HK-2 (cell line): ENCODE measurements at regions not wholly inside any gene's neighbourhood (a gene's known extent, or its start where the extent isn't known, plus 50 kb on each side); places are given as distances from the start of the nearest gene placed in this dataset.

Experiments
- DNase-seq: peaks from one replicate; pipeline ENCODE4 v3.0.0-alpha.2; 2018; ENCODE audit not compliant: unreplicated experiment

- no peak for DNase-seq
Observed at GRCh38 chr18:28725876-28726275, 548.9 kb upstream of the CDH2 start.

DNA sequence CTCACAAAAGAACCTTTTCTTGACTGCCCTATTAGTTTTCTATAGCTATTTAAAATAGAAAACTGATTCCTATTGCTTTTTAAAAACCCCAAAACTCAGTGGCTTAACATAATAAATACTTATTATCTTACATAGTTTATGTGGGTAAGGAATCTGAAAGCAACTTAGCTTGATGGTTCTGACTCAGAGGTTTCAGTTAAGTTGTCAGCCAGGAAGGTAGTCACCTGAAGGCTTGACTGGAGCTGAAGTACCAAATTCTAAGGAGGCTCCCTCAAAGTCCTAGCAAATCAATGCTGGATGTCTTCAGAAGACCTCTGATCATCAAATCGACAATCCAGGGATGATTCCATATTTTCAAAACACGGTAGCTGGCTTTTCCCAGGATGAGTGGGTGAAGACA lies 546.6 kb upstream of the CDH2 start:
- no peak for DNase-seq

DNA sequence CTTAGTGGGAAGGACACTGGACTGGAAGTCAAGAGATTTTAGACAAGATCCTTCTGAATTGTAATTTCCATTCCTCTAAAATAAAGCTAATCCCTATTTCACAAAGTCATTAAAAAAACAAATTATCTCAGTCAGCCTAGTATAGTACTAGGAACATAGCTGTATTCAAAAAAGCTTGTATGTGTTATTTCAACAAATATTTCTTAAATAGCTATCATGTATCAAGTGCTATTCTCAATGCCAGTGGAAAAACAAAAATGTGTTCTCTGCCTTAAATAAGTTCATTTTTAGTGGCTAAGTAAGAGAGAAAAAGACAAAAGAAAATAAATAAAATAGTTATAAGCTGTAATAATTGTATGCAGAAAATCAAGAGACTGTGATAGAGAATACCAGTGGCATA lies 541.8 kb upstream of the CDH2 start:
- no peak for DNase-seq

DNA sequence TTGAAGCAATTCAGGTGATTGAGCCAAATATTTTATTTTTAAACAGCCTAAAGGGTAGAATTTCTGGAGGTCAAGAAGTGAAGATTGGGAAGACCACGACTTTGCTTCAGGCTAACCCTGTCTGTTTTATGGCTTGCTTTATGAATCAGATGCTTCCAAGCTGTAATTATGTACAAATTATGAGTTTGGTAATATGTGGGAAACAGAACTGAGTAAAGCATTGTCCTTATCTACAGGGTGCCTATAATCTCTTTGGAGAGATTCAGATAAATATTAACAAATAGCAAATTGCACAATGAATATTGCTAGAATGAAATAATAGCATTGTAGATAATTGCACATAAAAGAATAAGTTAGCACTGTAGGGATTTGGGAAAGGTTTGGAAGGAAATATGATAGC lies 539.4 kb upstream of the CDH2 start:
- DNase-seq = no peak

DNA sequence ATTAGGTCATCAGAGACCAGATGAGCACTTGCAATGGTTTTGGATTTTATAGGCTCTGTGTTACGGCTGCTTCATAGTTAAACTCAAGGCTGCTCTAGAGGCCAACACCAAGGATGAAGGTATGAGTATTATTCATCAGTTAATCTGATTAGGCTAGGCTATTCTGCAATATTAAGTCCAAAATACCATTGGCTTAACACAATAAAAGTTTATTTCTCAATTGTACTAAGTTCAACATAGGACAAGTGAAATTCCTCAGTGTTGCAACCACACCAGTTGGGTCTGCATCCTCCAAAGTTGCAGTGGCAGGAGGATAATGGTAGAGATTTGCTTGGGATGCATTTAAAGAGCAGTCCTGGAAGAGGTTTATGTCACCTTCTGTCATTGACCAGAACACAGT lies 538.3 kb upstream of the CDH2 start:
- no peak for DNase-seq

GRCh38 chr18:28714498-28714897 lies 537.6 kb upstream of the CDH2 start:
- DNase-seq = no peak

- DNase-seq = no peak
Observed at GRCh38 chr18:28712796-28713425, 536.0 kb upstream of the CDH2 start.

- DNase-seq = no peak
Observed at GRCh38 chr18:28712172-28712571, 535.2 kb upstream of the CDH2 start.

DNA sequence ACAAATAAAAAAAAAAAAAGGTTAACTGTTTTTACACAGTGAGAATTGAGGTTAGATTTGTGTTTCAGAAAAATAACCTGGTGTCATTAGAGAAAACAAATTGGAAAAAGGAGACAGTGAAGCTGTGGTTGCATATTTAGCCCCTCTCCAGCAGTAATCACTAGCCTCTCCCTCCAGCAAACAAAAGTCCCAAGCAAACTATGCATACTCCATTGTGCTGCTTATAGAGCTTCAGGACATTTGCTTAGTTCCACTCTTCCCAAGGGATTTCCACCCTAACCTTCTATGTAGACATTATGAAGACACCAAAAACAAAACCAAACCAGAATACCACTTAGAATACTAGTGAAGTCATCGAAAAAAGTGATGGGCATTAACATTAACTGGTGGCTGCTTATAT lies 534.2 kb upstream of the CDH2 start:
- no peak for DNase-seq

DNA sequence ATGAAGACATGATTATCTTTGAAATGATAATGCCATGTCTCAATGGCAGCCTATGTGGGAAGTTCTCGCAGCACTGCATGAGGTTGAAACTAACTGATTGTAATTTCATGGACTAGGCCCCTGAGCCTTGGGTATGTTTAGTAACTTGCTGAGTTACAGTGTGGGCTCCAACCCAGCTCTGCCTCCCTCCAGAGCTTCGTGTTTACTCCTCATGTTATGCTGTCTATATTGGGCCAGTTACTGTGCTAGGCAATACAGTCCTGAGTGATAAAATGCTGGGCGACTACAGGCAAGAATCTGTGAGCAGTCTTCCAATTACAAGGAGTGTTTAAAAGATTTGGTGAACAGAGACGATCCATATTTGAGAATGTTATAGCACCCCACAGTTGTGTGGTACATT lies 530.1 kb upstream of the CDH2 start:
- no peak for DNase-seq

GRCh38 chr18:28706397-28706796 lies 529.5 kb upstream of the CDH2 start:
- DNase-seq = no peak

DNA sequence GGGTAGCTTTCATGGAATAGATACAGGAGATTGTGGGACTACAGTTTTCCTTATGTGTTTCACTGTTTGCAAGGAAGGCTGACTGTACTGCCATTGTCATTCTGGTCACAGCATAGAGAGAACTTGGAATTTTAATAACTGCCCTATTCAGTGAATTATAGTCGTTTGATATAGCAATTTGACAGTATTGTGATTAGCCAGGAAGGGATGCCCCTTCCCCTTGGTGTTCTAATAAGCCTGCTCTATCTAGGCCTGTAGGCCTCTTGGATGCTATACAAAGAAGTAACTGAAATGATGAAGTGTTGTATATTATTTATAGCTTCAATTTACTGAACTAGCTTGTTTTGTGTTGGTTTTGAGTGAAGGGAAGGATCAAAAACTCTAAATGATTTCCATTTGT lies 528.6 kb upstream of the CDH2 start:
- DNase-seq = no peak

DNA sequence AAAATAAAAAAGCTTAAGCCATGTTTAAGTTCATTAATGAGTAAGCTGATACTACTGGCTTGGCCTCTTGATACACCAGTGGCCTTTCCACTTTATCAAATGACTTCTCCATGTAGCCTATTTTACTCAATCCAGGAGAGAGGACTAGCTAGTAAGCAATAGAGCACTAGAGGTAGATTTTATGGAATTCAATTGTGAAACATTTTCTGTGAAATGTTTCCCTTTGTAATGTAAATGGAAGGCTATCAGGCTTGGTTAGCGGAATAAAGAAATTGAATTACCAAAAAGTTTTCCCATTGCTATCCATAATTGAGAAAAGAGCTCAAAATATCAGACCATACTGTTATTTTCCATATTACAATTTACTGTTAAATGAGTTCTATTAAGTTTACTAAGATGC lies 515.4 kb upstream of the CDH2 start:
- DNase-seq = no peak

GRCh38 chr18:28691496-28691840 lies 514.5 kb upstream of the CDH2 start:
- DNase-seq = no peak

DNA sequence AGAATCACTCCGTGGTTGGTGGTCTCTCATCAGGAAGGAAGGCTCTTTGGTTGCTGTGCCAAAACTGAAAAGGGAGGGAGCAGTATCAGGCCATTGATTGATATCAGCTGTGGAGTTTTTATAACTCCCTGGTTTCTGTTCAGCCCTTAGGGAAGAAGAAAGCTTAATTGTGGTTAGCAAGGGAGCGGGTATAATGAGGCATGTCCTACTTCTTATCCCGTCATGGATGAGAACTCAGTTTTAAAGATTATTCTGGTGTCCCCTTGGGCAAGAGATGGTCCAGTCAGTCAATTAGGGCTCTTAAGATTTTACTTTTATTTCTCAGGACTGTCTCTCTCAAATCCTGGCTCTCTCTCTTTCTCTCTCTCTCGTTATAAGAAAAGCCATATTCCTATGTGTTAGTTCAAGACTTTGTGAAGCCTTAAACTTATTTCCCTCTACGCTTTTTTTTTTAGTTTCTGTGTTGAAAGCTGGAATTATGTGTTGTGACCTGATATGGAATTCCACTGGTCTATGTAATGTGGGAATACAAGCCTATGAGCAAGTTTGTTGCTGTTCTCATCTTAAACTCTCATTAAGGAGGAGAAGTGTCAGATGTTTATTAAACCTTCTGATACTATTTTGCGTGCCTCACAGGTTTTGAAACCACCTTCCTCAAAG lies 514.0 kb upstream of the CDH2 start:
- no peak for DNase-seq

DNA sequence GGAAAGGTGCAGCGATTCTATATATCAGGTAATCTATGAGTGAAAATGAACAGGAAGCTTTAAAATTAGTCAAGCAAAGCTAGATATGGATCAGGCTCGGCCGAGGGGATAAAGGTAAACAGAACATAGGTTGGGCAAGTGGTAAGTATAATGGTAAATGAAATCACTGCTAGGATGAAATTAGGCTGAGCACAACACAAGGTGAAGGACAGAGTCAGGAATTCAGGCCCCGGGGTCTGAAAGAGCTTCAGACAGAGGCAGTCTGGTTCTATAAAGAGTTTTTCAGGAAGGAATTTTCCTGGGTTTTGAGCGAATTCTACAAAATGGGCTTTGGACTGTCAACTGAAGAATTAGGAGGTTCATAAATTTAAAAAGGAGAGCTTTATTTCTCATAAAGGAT lies 513.2 kb upstream of the CDH2 start:
- DNase-seq = no peak

DNA sequence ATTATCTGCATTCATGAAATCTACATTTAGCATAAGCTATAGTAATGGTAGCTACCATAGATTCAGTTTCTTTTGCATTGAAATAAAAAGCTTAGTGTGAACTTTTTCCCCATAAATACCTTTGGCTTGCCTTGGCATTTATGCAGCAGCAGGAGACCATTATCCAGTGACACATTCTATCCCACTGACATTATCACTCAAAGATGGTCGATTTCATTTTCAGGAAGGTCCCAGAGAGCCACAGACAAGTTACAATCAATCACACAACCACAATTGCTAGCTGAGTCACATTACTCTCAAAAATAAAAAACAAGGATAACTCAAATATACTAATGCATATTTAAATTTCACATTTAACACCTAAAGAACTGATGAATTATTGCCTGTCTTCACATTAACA lies 512.7 kb upstream of the CDH2 start:
- no peak for DNase-seq

GRCh38 chr18:28684746-28685355 lies 507.9 kb upstream of the CDH2 start:
- DNase-seq = no peak

DNA sequence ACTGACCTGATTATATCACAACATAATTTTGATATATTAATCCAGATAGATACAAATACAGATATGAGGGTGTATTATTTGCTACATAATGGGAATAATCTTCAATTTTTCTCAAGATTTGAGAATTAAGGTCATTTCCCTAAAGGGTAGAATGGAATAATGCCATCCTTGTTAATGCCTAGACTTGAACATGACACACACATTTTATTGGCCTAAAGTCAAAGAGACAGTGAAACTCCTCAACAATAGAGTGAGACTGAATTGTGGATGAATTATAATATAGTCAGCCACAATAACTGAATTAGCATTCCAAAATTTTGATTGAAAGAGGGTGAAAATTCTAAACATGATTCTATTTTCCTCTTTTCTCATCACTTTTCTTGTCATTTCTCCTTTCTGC lies 506.0 kb upstream of the CDH2 start:
- no peak for DNase-seq

GRCh38 chr18:28669165-28669564 lies 492.2 kb upstream of the CDH2 start:
- no peak for DNase-seq

GRCh38 chr18:28666216-28666615 lies 489.3 kb upstream of the CDH2 start:
- DNase-seq = no peak

DNA sequence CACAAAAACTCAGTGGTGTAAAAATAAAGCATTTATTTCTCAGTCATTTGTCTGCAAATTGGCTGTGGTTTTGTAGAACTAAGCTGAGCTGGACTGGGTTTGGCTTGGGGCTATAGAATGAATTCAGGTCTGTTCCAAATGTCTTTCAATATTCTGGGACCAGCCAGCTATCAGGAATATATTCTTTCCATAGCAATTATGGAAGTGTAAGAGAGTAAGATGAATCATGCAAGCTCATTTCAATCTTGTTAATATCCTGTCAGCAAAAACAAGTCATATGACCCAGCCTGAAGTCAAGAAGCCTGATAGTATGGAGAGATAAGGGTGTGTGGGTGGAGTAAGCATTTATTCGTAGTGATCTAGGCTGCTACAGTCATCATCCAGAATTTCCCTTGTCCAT lies 481.0 kb upstream of the CDH2 start:
- DNase-seq = no peak

GRCh38 chr18:28652654-28653053 lies 475.7 kb upstream of the CDH2 start:
- DNase-seq = no peak

- no peak for DNase-seq
Observed at GRCh38 chr18:28651298-28651697, 474.4 kb upstream of the CDH2 start.
